Breast epithelium (tissue), 3 donors: ENCODE measurements at regions not wholly inside any gene's neighbourhood (a gene's known extent, or its start where the extent isn't known, plus 50 kb on each side); places are given as distances from the start of the nearest gene placed in this dataset.

Experiments used
- CTCF ChIP-seq, 3 donors: fragments of 450-650 bp; IDR thresholded peaks; one replicate each; pipeline ENCODE4 v1.5.1; 2016 to 2017; ENCODE audit warnings: antibody characterized with exemption in 3 of 3, mild to moderate bottlenecking in 3 of 3, moderate library complexity in 3 of 3
- POLR2A ChIP-seq: fragments of 450-650 bp; IDR thresholded peaks from one replicate; pipeline ENCODE4 v1.6.1; 2016; ENCODE audit warnings: antibody characterized with exemption, mild to moderate bottlenecking, moderate library complexity
- POLR2AphosphoS5 ChIP-seq, 3 donors: sonication (generic); formaldehyde crosslinking; IDR thresholded peaks; one replicate each; pipeline ENCODE4 v1.6.1; 2017; ENCODE audit warnings: antibody characterized with exemption in 3 of 3

DNA sequence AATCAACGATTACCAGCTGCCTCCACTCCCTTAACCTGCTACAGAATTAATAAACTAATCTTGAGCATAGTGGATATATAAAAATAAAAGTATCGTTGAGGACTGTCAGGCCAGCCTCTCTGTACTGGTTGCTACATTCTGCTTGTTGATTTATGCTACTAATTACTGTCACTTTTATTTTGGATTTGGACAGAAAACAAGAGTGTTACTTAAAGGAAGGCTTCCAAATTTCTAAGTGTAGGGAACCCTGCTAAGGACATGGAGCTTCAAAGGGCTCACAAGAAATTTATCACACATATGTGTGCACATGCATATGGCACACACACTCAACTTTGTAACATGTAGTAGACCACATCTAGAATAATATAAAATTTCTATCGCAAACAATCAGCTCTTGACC, 141.2 kb upstream of the ANKRD1 start:
- TF ChIP-seq CTCF (IDR thresholded peaks at IDR 0.05) (no peak), POLR2A (no peak), POLR2AphosphoS5 (IDR thresholded peaks at IDR 0.05) (no peak)
